ENCODE measurements at regions not wholly inside any gene's neighbourhood (a gene's known extent, or its start where the extent isn't known, plus 50 kb on each side); places are given as distances from the start of the nearest gene placed in this dataset.

DNA sequence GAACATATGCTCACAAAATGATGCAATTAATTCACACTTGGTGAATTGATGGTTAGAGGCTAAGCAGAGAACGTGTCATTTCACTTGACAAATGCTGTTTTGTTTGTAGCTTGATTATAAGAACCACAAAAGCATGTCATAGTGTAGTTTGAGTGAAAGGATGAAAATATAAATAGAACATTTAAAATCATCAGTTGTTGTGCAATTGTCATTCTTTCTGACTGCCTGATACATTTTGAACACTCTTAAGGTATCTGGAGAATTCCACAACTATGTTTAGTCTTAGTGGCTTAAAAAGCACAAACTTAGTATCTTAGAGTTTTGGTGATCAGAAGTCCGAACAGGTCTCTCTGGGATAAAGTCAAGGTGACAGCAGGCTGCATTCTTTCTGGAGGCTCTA lies 129.4 kb downstream of the BASP1 start:
- TF ChIP-seq, protein P1, sequence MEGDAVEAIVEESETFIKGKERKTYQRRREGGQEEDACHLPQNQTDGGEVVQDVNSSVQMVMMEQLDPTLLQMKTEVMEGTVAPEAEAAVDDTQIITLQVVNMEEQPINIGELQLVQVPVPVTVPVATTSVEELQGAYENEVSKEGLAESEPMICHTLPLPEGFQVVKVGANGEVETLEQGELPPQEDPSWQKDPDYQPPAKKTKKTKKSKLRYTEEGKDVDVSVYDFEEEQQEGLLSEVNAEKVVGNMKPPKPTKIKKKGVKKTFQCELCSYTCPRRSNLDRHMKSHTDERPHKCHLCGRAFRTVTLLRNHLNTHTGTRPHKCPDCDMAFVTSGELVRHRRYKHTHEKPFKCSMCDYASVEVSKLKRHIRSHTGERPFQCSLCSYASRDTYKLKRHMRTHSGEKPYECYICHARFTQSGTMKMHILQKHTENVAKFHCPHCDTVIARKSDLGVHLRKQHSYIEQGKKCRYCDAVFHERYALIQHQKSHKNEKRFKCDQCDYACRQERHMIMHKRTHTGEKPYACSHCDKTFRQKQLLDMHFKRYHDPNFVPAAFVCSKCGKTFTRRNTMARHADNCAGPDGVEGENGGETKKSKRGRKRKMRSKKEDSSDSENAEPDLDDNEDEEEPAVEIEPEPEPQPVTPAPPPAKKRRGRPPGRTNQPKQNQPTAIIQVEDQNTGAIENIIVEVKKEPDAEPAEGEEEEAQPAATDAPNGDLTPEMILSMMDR (IDR thresholded peaks at IDR 0.05; ENCODE audit: low read depth, low read length) = no peak
- TF ChIP-seq MYC (IDR thresholded peaks at IDR 0.05; ENCODE audit: low read depth, low read length) (no peak), POLR2A (IDR thresholded peaks at IDR 0.05; ENCODE audit: extremely low read depth, insufficient read length) (no peak)
- TF ChIP-seq, protein P2, sequence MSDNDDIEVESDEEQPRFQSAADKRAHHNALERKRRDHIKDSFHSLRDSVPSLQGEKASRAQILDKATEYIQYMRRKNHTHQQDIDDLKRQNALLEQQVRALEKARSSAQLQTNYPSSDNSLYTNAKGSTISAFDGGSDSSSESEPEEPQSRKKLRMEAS (IDR thresholded peaks at IDR 0.05; ENCODE audit: low read depth, low read length) = no peak
- no peak for DNase-seq (ENCODE audit: low read depth)
- no peak overlapping the region for H3K4me3 ChIP-seq (ENCODE audit: low read depth, low read length)

DNA sequence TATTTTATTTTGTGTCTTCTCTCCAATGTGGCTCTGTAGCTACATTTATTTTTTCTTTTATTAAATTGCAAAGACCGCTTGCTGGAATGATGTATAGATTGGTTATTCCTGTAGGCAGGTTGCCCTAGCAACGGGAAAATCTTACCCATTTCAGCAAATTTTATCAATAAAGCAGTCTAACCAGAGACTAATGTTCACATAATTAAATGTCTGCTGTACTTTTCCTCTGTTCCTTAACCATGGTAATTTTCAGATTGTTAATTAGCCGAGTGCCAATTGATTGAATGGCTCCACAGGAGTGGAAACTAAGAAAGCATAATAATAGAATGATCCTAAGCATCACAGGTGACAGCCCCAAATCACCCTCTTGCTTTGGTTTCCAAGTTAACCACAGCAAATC lies 134.8 kb downstream of the BASP1 start:
- TF ChIP-seq MYC (IDR thresholded peaks at IDR 0.05; ENCODE audit: low read depth, low read length) (no peak), POLR2A (IDR thresholded peaks at IDR 0.05; ENCODE audit: extremely low read depth, insufficient read length) (no peak)
- TF ChIP-seq, protein P1 (IDR thresholded peaks at IDR 0.05; ENCODE audit: low read depth, low read length) = no peak
- TF ChIP-seq, protein P2 (IDR thresholded peaks at IDR 0.05; ENCODE audit: low read depth, low read length) = no peak
- no peak for DNase-seq (ENCODE audit: low read depth)
- H3K4me3 ChIP-seq (ENCODE audit: low read depth, low read length) = no peak overlapping the region

DNA sequence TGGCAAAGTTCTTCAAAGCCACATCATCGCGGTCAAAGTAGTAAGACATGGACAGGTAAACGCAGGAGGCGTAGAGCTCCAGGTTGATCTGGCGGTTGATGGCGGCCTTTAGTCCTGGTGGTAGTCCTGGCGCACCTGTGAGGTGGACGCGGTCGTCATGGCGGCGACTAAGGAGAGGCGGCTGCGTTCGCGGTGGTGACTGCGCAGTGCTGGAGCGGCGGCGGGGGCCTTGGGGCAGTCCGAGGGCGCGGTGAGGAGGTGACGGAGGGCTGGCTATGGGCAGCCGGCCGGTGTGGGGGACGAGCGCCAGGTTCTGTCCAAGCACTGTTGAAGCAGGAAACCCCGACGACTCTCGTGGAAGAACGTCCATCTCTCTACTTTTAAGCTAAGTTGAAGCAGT lies 136.8 kb downstream of the BASP1 start:
- no peak for DNase-seq (ENCODE audit: low read depth)
- no peak overlapping the region for H3K4me3 ChIP-seq (ENCODE audit: low read depth, low read length)
- TF ChIP-seq, protein P2 (IDR thresholded peaks at IDR 0.05; ENCODE audit: low read depth, low read length) = no peak
- TF ChIP-seq, protein P1 (IDR thresholded peaks at IDR 0.05; ENCODE audit: low read depth, low read length) = no peak
- TF ChIP-seq MYC (IDR thresholded peaks at IDR 0.05; ENCODE audit: low read depth, low read length) (no peak), POLR2A (IDR thresholded peaks at IDR 0.05; ENCODE audit: extremely low read depth, insufficient read length) (no peak)

DNA sequence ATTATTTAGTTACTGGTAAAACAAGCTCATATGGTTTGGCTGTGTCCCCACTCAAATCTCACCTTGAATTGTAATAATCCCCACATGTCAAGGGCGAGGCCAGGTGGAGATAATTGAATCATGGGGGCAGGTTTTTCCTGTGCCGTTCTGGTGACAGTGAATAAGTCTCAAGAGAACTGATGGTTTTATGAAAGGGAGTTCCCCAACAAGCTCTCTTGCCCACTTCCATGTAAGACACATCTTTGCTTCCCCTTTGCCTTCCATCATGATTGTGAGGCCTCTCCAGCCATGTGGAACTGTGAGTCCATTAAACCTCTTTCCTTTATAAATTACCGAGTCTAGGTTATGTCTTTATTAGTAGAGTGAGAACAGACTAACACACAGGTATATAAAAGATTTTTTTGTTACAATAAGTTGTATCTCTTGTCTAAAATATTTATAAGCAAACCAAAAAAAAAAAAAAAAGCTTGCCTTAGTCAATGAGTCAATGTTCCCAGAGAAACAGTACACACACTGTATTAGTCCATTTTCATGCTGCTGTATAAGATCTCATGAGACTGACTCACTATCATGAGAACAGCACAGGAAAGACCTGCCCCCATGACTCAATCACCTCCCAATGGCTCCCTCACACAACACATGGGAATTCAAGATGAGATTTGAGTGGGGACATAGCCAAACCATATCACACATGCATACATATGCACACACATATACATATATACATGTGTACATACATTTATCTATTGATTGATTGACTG lies 138.3 kb downstream of the BASP1 start:
- H3K4me3 ChIP-seq (ENCODE audit: low read depth, low read length) = no peak overlapping the region
- DNase-seq (ENCODE audit: low read depth) = no peak
- TF ChIP-seq POLR2A (IDR thresholded peaks at IDR 0.05; ENCODE audit: extremely low read depth, insufficient read length) (no peak), MYC (IDR thresholded peaks at IDR 0.05; ENCODE audit: low read depth, low read length) (no peak)
- TF ChIP-seq, protein P1 (IDR thresholded peaks at IDR 0.05; ENCODE audit: low read depth, low read length) = no peak
- TF ChIP-seq, protein P2 (IDR thresholded peaks at IDR 0.05; ENCODE audit: low read depth, low read length) = no peak

DNA sequence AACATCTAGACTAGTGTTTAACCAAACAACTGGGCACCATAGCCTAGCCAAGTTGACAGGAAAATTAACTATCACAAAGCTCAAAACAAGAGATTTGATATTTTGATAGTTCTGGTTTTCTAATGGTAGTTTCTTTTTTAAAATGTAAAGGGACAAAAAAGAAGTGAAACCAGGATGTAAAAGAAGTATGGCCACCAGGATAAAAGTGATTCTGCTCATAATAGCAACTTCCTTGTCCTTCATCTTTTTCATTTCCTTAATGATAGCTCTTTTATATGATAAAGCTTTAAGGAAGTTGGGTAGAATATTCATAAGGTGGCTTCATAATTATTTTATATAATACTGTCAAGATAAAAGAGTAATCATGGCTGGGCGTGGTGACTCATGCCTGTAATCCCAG lies 139.1 kb downstream of the BASP1 start:
- TF ChIP-seq MYC (IDR thresholded peaks at IDR 0.05; ENCODE audit: low read depth, low read length) = no peak
- TF ChIP-seq, protein P2 (IDR thresholded peaks at IDR 0.05; ENCODE audit: low read depth, low read length) = no peak
- TF ChIP-seq POLR2A (IDR thresholded peaks at IDR 0.05; ENCODE audit: extremely low read depth, insufficient read length) = no peak

DNA sequence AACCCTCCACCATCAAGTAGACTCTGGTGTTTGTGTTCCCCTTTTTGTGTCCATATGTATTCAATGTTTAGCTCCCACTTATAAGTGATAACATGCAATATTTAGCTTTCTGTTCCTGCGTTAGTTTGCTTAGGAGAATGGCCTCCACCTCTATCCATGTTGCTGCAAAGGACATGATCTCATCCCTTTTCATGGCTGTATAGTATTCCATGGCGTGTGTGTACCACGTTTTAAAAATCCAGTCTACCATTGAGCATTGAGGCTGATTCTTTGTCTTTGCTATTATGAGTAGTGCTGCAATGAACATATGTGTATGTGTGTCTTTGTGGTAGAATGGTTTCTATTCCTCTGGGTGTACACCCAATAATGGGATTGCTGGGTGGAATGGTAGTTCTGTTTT lies 140.1 kb downstream of the BASP1 start:
- no peak overlapping the region for H3K4me3 ChIP-seq (ENCODE audit: low read depth, low read length)
- no peak for DNase-seq (ENCODE audit: low read depth)
- TF ChIP-seq, protein P2 (IDR thresholded peaks at IDR 0.05; ENCODE audit: low read depth, low read length) = no peak
- TF ChIP-seq POLR2A (IDR thresholded peaks at IDR 0.05; ENCODE audit: extremely low read depth, insufficient read length) (no peak), MYC (IDR thresholded peaks at IDR 0.05; ENCODE audit: low read depth, low read length) (no peak)
- TF ChIP-seq, protein P1 (IDR thresholded peaks at IDR 0.05; ENCODE audit: low read depth, low read length) = no peak

More for the DNA sequence above, 139.1 kb downstream of the BASP1 start:
- H3K4me3 ChIP-seq (ENCODE audit: low read depth, low read length) = no peak overlapping the region
- no peak for DNase-seq (ENCODE audit: low read depth)

Data from NB4 (cell line).